ENCODE measurements at regions not wholly inside any gene's neighbourhood (a gene's known extent, or its start where the extent isn't known, plus 50 kb on each side); places are given as distances from the start of the nearest gene placed in this dataset.
A peak's percentile ranks its signal among the peaks of the same experiment; 100 is the strongest.
"Not testable (repeated sequence)": the region's sequence is repeated elsewhere in the genome, so short reads cannot be mapped to it uniquely, and the experiment has no call there.

- peaks cover 3 to 33% (median 24%) of the 10 kb centered on the region in 5 donors for H3K4me1 ChIP-seq (ENCODE audit: control insufficient read depth in 5 of 5, insufficient read depth in 5 of 5, low read length in 5 of 5)
- peak overlapping the region in 2 of 5 donors; percentile 9 to 45 for H3K4me3 ChIP-seq (ENCODE audit: low read depth in 1 of 5, low read length in 5 of 5)
- H3K27me3 ChIP-seq (ENCODE audit: control insufficient read depth in 5 of 5, insufficient read depth in 4 of 5, low read length in 5 of 5): no peaks in the 10 kb centered on the region
- H3K9me3 ChIP-seq (ENCODE audit: control insufficient read depth in 5 of 5, low read length in 5 of 5): no peaks in the 10 kb centered on the region
- peak overlapping the region; percentile 74 for H3K27ac ChIP-seq (ENCODE audit: low read depth, low read length)
- no peaks in the 10 kb centered on the region for H3K36me3 ChIP-seq (ENCODE audit: control insufficient read depth in 5 of 5, insufficient read depth in 5 of 5, low read length in 5 of 5)
- peak overlapping the region in 1 of 5 donors; percentile 15 for H3K9ac ChIP-seq (ENCODE audit: low read length in 5 of 5)
Observed at GRCh38 chr6:139982195-139982594, 607.7 kb upstream of the CITED2 start.

- peak overlapping the region in 1 of 5 donors; percentile 45 for H3K4me3 ChIP-seq (ENCODE audit: low read depth in 1 of 5, low read length in 5 of 5)
- peak overlapping the region; percentile 74 for H3K27ac ChIP-seq (ENCODE audit: low read depth, low read length)
- no peaks in the 10 kb centered on the region for H3K36me3 ChIP-seq (ENCODE audit: control insufficient read depth in 5 of 5, insufficient read depth in 5 of 5, low read length in 5 of 5)
- H3K9me3 ChIP-seq (ENCODE audit: control insufficient read depth in 5 of 5, low read length in 5 of 5): no peaks in the 10 kb centered on the region
- no peak overlapping the region for H3K9ac ChIP-seq (ENCODE audit: low read length in 5 of 5)
- peaks cover 3 to 33% (median 24%) of the 10 kb centered on the region in 5 donors for H3K4me1 ChIP-seq (ENCODE audit: control insufficient read depth in 5 of 5, insufficient read depth in 5 of 5, low read length in 5 of 5)
- no peaks in the 10 kb centered on the region for H3K27me3 ChIP-seq (ENCODE audit: control insufficient read depth in 5 of 5, insufficient read depth in 4 of 5, low read length in 5 of 5)
Observed at GRCh38 chr6:139981768-139982181, 607.3 kb upstream of the CITED2 start.

GRCh38 chr6:139981066-139981624, 606.7 kb upstream of the CITED2 start:
- Histone ChIP-seq H3K27me3 (ENCODE audit: control insufficient read depth in 5 of 5, insufficient read depth in 4 of 5, low read length in 5 of 5) (no peaks in the 10 kb centered on the region), H3K4me3 (ENCODE audit: low read depth in 1 of 5, low read length in 5 of 5) (no peak overlapping the region), H3K9me3 (ENCODE audit: control insufficient read depth in 5 of 5, low read length in 5 of 5) (no peaks in the 10 kb centered on the region), H3K27ac (ENCODE audit: low read depth, low read length) (peak overlapping the region; percentile 74), H3K36me3 (ENCODE audit: control insufficient read depth in 5 of 5, insufficient read depth in 5 of 5, low read length in 5 of 5) (no peaks in the 10 kb centered on the region), H3K9ac (ENCODE audit: low read length in 5 of 5) (no peak overlapping the region), H3K4me1 (ENCODE audit: control insufficient read depth in 5 of 5, insufficient read depth in 5 of 5, low read length in 5 of 5) (peaks cover 3 to 33% (median 24%) of the 10 kb centered on the region in 5 donors)

GRCh38 chr6:139980631-139981030, 606.2 kb upstream of the CITED2 start:
- peaks cover 3 to 33% (median 24%) of the 10 kb centered on the region in 5 donors for H3K4me1 ChIP-seq (ENCODE audit: control insufficient read depth in 5 of 5, insufficient read depth in 5 of 5, low read length in 5 of 5)
- H3K9ac ChIP-seq (ENCODE audit: low read length in 5 of 5); H3K9me3 ChIP-seq (ENCODE audit: control insufficient read depth in 5 of 5, low read length in 5 of 5); H3K4me3 ChIP-seq (ENCODE audit: low read depth in 1 of 5, low read length in 5 of 5); H3K27me3 ChIP-seq (ENCODE audit: control insufficient read depth in 5 of 5, insufficient read depth in 4 of 5, low read length in 5 of 5); H3K36me3 ChIP-seq (ENCODE audit: control insufficient read depth in 5 of 5, insufficient read depth in 5 of 5, low read length in 5 of 5): not testable (repeated sequence)
- H3K27ac ChIP-seq (ENCODE audit: low read depth, low read length): peak overlapping the region; percentile 24

- no peaks in the 10 kb centered on the region for H3K27me3 ChIP-seq (ENCODE audit: control insufficient read depth in 5 of 5, insufficient read depth in 4 of 5, low read length in 5 of 5)
- no peak overlapping the region for H3K4me3 ChIP-seq (ENCODE audit: low read depth in 1 of 5, low read length in 5 of 5)
- no peak overlapping the region for H3K9ac ChIP-seq (ENCODE audit: low read length in 5 of 5)
- H3K36me3 ChIP-seq (ENCODE audit: control insufficient read depth in 5 of 5, insufficient read depth in 5 of 5, low read length in 5 of 5): no peaks in the 10 kb centered on the region
- H3K27ac ChIP-seq (ENCODE audit: low read depth, low read length): no peak overlapping the region
- no peaks in the 10 kb centered on the region for H3K9me3 ChIP-seq (ENCODE audit: control insufficient read depth in 5 of 5, low read length in 5 of 5)
- H3K4me1 ChIP-seq (ENCODE audit: control insufficient read depth in 5 of 5, insufficient read depth in 5 of 5, low read length in 5 of 5): peaks cover 3 to 33% (median 24%) of the 10 kb centered on the region in 5 donors
Observed at GRCh38 chr6:139979021-139979725, 604.7 kb upstream of the CITED2 start.

GRCh38 chr6:139977887-139978332, 603.5 kb upstream of the CITED2 start:
- peaks cover 3 to 30% (median 18%) of the 10 kb centered on the region in 5 donors for H3K4me1 ChIP-seq (ENCODE audit: control insufficient read depth in 5 of 5, insufficient read depth in 5 of 5, low read length in 5 of 5)
- no peaks in the 10 kb centered on the region for H3K36me3 ChIP-seq (ENCODE audit: control insufficient read depth in 5 of 5, insufficient read depth in 5 of 5, low read length in 5 of 5)
- H3K9ac ChIP-seq (ENCODE audit: low read length in 5 of 5): no peak overlapping the region
- H3K27me3 ChIP-seq (ENCODE audit: control insufficient read depth in 5 of 5, insufficient read depth in 4 of 5, low read length in 5 of 5): no peaks in the 10 kb centered on the region
- H3K27ac ChIP-seq (ENCODE audit: low read depth, low read length): no peak overlapping the region
- no peaks in the 10 kb centered on the region for H3K9me3 ChIP-seq (ENCODE audit: control insufficient read depth in 5 of 5, low read length in 5 of 5)
- no peak overlapping the region for H3K4me3 ChIP-seq (ENCODE audit: low read depth in 1 of 5, low read length in 5 of 5)

GRCh38 chr6:139973669-139974344, 599.4 kb upstream of the CITED2 start:
- H3K4me3 ChIP-seq (ENCODE audit: low read depth in 1 of 5, low read length in 5 of 5): no peak overlapping the region
- H3K27me3 ChIP-seq (ENCODE audit: control insufficient read depth in 5 of 5, insufficient read depth in 4 of 5, low read length in 5 of 5): no peaks in the 10 kb centered on the region
- no peak overlapping the region for H3K9ac ChIP-seq (ENCODE audit: low read length in 5 of 5)
- H3K9me3 ChIP-seq (ENCODE audit: control insufficient read depth in 5 of 5, low read length in 5 of 5): no peaks in the 10 kb centered on the region
- peaks cover 0 to 8% (median 4%) of the 10 kb centered on the region in 5 donors for H3K4me1 ChIP-seq (ENCODE audit: control insufficient read depth in 5 of 5, insufficient read depth in 5 of 5, low read length in 5 of 5)
- no peak overlapping the region for H3K27ac ChIP-seq (ENCODE audit: low read depth, low read length)
- no peaks in the 10 kb centered on the region for H3K36me3 ChIP-seq (ENCODE audit: control insufficient read depth in 5 of 5, insufficient read depth in 5 of 5, low read length in 5 of 5)

GRCh38 chr6:139972116-139972515, 597.7 kb upstream of the CITED2 start:
- Histone ChIP-seq H3K4me1 (ENCODE audit: control insufficient read depth in 5 of 5, insufficient read depth in 5 of 5, low read length in 5 of 5) (peaks cover 0 to 8% (median 4%) of the 10 kb centered on the region in 5 donors), H3K27me3 (ENCODE audit: control insufficient read depth in 5 of 5, insufficient read depth in 4 of 5, low read length in 5 of 5) (no peaks in the 10 kb centered on the region), H3K27ac (ENCODE audit: low read depth, low read length) (no peak overlapping the region), H3K4me3 (ENCODE audit: low read depth in 1 of 5, low read length in 5 of 5) (no peak overlapping the region), H3K36me3 (ENCODE audit: control insufficient read depth in 5 of 5, insufficient read depth in 5 of 5, low read length in 5 of 5) (no peaks in the 10 kb centered on the region), H3K9ac (ENCODE audit: low read length in 5 of 5) (no peak overlapping the region), H3K9me3 (ENCODE audit: control insufficient read depth in 5 of 5, low read length in 5 of 5) (no peaks in the 10 kb centered on the region)

GRCh38 chr6:139970591-139970991, 596.1 kb upstream of the CITED2 start:
- Histone ChIP-seq H3K9me3 (ENCODE audit: control insufficient read depth in 5 of 5, low read length in 5 of 5) (no peaks in the 10 kb centered on the region), H3K27me3 (ENCODE audit: control insufficient read depth in 5 of 5, insufficient read depth in 4 of 5, low read length in 5 of 5) (no peaks in the 10 kb centered on the region), H3K27ac (ENCODE audit: low read depth, low read length) (no peak overlapping the region), H3K9ac (ENCODE audit: low read length in 5 of 5) (no peak overlapping the region), H3K36me3 (ENCODE audit: control insufficient read depth in 5 of 5, insufficient read depth in 5 of 5, low read length in 5 of 5) (no peaks in the 10 kb centered on the region), H3K4me1 (ENCODE audit: control insufficient read depth in 5 of 5, insufficient read depth in 5 of 5, low read length in 5 of 5) (peaks cover 0 to 8% (median 4%) of the 10 kb centered on the region in 5 donors), H3K4me3 (ENCODE audit: low read depth in 1 of 5, low read length in 5 of 5) (no peak overlapping the region)

GRCh38 chr6:139967497-139967896, 593.0 kb upstream of the CITED2 start:
- H3K36me3 ChIP-seq (ENCODE audit: control insufficient read depth in 5 of 5, insufficient read depth in 5 of 5, low read length in 5 of 5): no peaks in the 10 kb centered on the region
- no peak overlapping the region for H3K4me3 ChIP-seq (ENCODE audit: low read depth in 1 of 5, low read length in 5 of 5)
- no peak overlapping the region for H3K9ac ChIP-seq (ENCODE audit: low read length in 5 of 5)
- no peaks in the 10 kb centered on the region for H3K27me3 ChIP-seq (ENCODE audit: control insufficient read depth in 5 of 5, insufficient read depth in 4 of 5, low read length in 5 of 5)
- peaks cover 0 to 7% (median 0%) of the 10 kb centered on the region in 5 donors for H3K4me1 ChIP-seq (ENCODE audit: control insufficient read depth in 5 of 5, insufficient read depth in 5 of 5, low read length in 5 of 5)
- no peaks in the 10 kb centered on the region for H3K9me3 ChIP-seq (ENCODE audit: control insufficient read depth in 5 of 5, low read length in 5 of 5)
- H3K27ac ChIP-seq (ENCODE audit: low read depth, low read length): no peak overlapping the region
